H1 (cell line): ENCODE measurements at regions not wholly inside any gene's neighbourhood (a gene's known extent, or its start where the extent isn't known, plus 50 kb on each side); places are given as distances from the start of the nearest gene placed in this dataset.

Source experiments
- BRCA1 ChIP-seq: IDR thresholded peaks from 2 replicates; pipeline ENCODE4 v1.6.1; 2012; ENCODE audit warnings: low read depth, low read length, improper control_type of control experiment
- CTBP2 ChIP-seq: IDR thresholded peaks from 2 replicates; pipeline ENCODE4 v1.7.0; 2011; ENCODE audit warnings: borderline replicate concordance, mild to moderate bottlenecking, moderate library complexity, mixed read lengths, low read length; ENCODE audit not compliant: insufficient read depth, insufficient read length
- RBBP5 ChIP-seq: IDR thresholded peaks from 2 replicates; pipeline ENCODE4 v1.7.1; 2012; ENCODE audit warnings: low read depth, mild to moderate bottlenecking, inconsistent platforms, low read length, moderate library complexity, borderline replicate concordance
- YY1 ChIP-seq: IDR thresholded peaks from 2 replicates; pipeline ENCODE4 v1.6.1; 2011; ENCODE audit warnings: low read depth, mild to moderate bottlenecking, low read length

- TF ChIP-seq CTBP2 = no peak
- no peak for TF ChIP-seq RBBP5
- no peak for TF ChIP-seq YY1
- TF ChIP-seq BRCA1 = no peak
Measured at GRCh38 chrX:45710081-45710801, 509.6 kb upstream of the DIPK2B start (continued).
